ENCODE measurements at regions not wholly inside any gene's neighbourhood (a gene's known extent, or its start where the extent isn't known, plus 50 kb on each side); places are given as distances from the start of the nearest gene placed in this dataset.

- no peak for TF ChIP-seq POLR2AphosphoS5 (IDR thresholded peaks at IDR 0.05; ENCODE audit: low read depth, low read length)
- no peak for TF ChIP-seq CHD2 (IDR thresholded peaks at IDR 0.05; ENCODE audit: low read length, partially characterized antibody)
- TF ChIP-seq, protein P1, sequence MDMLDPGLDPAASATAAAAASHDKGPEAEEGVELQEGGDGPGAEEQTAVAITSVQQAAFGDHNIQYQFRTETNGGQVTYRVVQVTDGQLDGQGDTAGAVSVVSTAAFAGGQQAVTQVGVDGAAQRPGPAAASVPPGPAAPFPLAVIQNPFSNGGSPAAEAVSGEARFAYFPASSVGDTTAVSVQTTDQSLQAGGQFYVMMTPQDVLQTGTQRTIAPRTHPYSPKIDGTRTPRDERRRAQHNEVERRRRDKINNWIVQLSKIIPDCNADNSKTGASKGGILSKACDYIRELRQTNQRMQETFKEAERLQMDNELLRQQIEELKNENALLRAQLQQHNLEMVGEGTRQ (IDR thresholded peaks at IDR 0.05; ENCODE audit: borderline replicate concordance, low read depth, low read length), result no peak
- TF ChIP-seq, protein P2, sequence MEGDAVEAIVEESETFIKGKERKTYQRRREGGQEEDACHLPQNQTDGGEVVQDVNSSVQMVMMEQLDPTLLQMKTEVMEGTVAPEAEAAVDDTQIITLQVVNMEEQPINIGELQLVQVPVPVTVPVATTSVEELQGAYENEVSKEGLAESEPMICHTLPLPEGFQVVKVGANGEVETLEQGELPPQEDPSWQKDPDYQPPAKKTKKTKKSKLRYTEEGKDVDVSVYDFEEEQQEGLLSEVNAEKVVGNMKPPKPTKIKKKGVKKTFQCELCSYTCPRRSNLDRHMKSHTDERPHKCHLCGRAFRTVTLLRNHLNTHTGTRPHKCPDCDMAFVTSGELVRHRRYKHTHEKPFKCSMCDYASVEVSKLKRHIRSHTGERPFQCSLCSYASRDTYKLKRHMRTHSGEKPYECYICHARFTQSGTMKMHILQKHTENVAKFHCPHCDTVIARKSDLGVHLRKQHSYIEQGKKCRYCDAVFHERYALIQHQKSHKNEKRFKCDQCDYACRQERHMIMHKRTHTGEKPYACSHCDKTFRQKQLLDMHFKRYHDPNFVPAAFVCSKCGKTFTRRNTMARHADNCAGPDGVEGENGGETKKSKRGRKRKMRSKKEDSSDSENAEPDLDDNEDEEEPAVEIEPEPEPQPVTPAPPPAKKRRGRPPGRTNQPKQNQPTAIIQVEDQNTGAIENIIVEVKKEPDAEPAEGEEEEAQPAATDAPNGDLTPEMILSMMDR (IDR thresholded peaks at IDR 0.05), result no peak
- TF ChIP-seq JUND (IDR thresholded peaks at IDR 0.05), result no peak
- TF ChIP-seq TAF1 (IDR thresholded peaks at IDR 0.05; ENCODE audit: borderline replicate concordance, low read depth, low read length), result no peak
Observed at GRCh38 chr16:59909262-59909661, 1175.1 kb upstream of the GOT2 start.

Data from SK-N-SH (cell line).